WTC11 (cell line): ENCODE measurements at regions not wholly inside any gene's neighbourhood (a gene's known extent, or its start where the extent isn't known, plus 50 kb on each side); places are given as distances from the start of the nearest gene placed in this dataset.

ENCODE experiments used
- ATAC-seq: fragments of 200-7000 bp; cut with Tn5 transposase; 2 replicates; pipeline ENCODE4 v1.10.0; 2021; ENCODE audit warnings: mild to moderate bottlenecking, moderate library complexity
- CTCF ChIA-PET: fragments of 300-600 bp; sonication (Branson Sonifier 250); formaldehyde crosslinking; loops from one replicate; lab custom pipeline; 2021; ENCODE audit warnings: antibody characterized with exemption; lab: Charles Lee
- POLR2A ChIA-PET: fragments of 350-600 bp; sonication (Branson Sonifier 250); formaldehyde crosslinking; loops from one replicate; lab custom pipeline; 2021; ENCODE audit warnings: antibody characterized with exemption; lab: Charles Lee
- DNase-seq: peaks from one replicate; pipeline ENCODE4 v3.0.0; 2021; ENCODE audit warnings: low spot score
- H3K27ac Mint-ChIP-seq: 2 replicates; pipeline ENCODE4 v1.8.0; 2021; ENCODE audit warnings: mixed read lengths
- H3K27me3 Mint-ChIP-seq: 2 replicates; pipeline ENCODE4 v1.8.0; 2021; ENCODE audit warnings: low read depth, mild to moderate bottlenecking, moderate library complexity, mixed read lengths
- H3K36me3 Mint-ChIP-seq: 2 replicates; pipeline ENCODE4 v1.8.0; 2021; ENCODE audit warnings: mixed read lengths
- H3K4me1 Mint-ChIP-seq: 2 replicates; pipeline ENCODE4 v1.8.0; 2022; ENCODE audit warnings: mixed read lengths
- H3K4me3 Mint-ChIP-seq: 2 replicates; pipeline ENCODE4 v1.8.0; 2021; ENCODE audit warnings: mild to moderate bottlenecking, moderate library complexity, mixed read lengths
- H3K9me3 Mint-ChIP-seq: 2 replicates; pipeline ENCODE4 v1.8.0; 2021; ENCODE audit warnings: mixed read lengths
- ATF1 ChIP-seq: sonication (generic); formaldehyde crosslinking; IDR thresholded peaks from 2 replicates; pipeline ENCODE4 v1.8.1; 2023; ENCODE audit warnings: mild to moderate bottlenecking, moderate library complexity, missing genetic modification reagents
- EMX1 ChIP-seq: fragments of 250-450 bp; sonication (Bioruptor Pico); IDR thresholded peaks from 2 replicates; pipeline ENCODE4 v1.8.0; 2021; ENCODE audit warnings: mild to moderate bottlenecking
- ESRRA ChIP-seq: sonication (generic); formaldehyde crosslinking; IDR thresholded peaks from 2 replicates; pipeline ENCODE4 v1.8.1; 2022; ENCODE audit warnings: mild to moderate bottlenecking, missing genetic modification reagents, borderline replicate concordance
- FOXJ3 ChIP-seq: sonication (generic); formaldehyde crosslinking; IDR thresholded peaks from 2 replicates; pipeline ENCODE4 v1.9.0; 2021; ENCODE audit warnings: missing genetic modification reagents, mild to moderate bottlenecking, borderline replicate concordance
- FOXP1 ChIP-seq: sonication (generic); formaldehyde crosslinking; IDR thresholded peaks from 2 replicates; pipeline ENCODE4 v1.8.0; 2022; ENCODE audit warnings: missing genetic modification reagents, mild to moderate bottlenecking, moderate library complexity, borderline replicate concordance
- MXD4 ChIP-seq: fragments of 250-450 bp; sonication (Bioruptor Pico); IDR thresholded peaks from 2 replicates; pipeline ENCODE4 v1.8.0; 2021; ENCODE audit warnings: mild to moderate bottlenecking, moderate library complexity, borderline replicate concordance
- NFATC4 ChIP-seq: fragments of 250-450 bp; sonication (Bioruptor Pico); IDR thresholded peaks from 2 replicates; pipeline ENCODE4 v1.9.0; 2021; ENCODE audit warnings: mild to moderate bottlenecking
- NR2C2 ChIP-seq: sonication (generic); formaldehyde crosslinking; IDR thresholded peaks from 2 replicates; pipeline ENCODE4 v1.8.0; 2022; ENCODE audit warnings: mild to moderate bottlenecking, missing genetic modification reagents
- SMAD3 ChIP-seq: sonication (generic); formaldehyde crosslinking; IDR thresholded peaks from 2 replicates; pipeline ENCODE4 v1.8.0; 2022; ENCODE audit warnings: missing genetic modification reagents, mild to moderate bottlenecking, borderline replicate concordance
- SMAD4 ChIP-seq: sonication (generic); formaldehyde crosslinking; IDR thresholded peaks from 2 replicates; pipeline ENCODE4 v1.8.0; 2022; ENCODE audit warnings: mild to moderate bottlenecking, missing genetic modification reagents
- SOX15 ChIP-seq: fragments of 250-450 bp; sonication (Bioruptor Pico); IDR thresholded peaks from 2 replicates; pipeline ENCODE4 v1.9.0; 2021; ENCODE audit warnings: mild to moderate bottlenecking
- ZBTB21 ChIP-seq: sonication (generic); formaldehyde crosslinking; IDR thresholded peaks from 2 replicates; pipeline ENCODE4 v1.8.1; 2023; ENCODE audit warnings: mild to moderate bottlenecking, missing genetic modification reagents, borderline replicate concordance
- ZNF219 ChIP-seq: sonication (generic); formaldehyde crosslinking; IDR thresholded peaks from 2 replicates; pipeline ENCODE4 v1.8.0; 2023; ENCODE audit warnings: missing genetic modification reagents, mild to moderate bottlenecking, borderline replicate concordance
- ZNF317 ChIP-seq: sonication (generic); formaldehyde crosslinking; IDR thresholded peaks from 2 replicates; pipeline ENCODE4 v1.8.1; 2023; ENCODE audit warnings: low read depth, mild to moderate bottlenecking, moderate library complexity, missing genetic modification reagents, borderline replicate concordance
- TF ChIP-seq, protein P1 (sequence below): sonication (generic); formaldehyde crosslinking; IDR thresholded peaks from 2 replicates; pipeline ENCODE4 v1.8.0; 2023; ENCODE audit warnings: missing genetic modification reagents
- TF ChIP-seq, protein P2 (sequence below): sonication (generic); formaldehyde crosslinking; IDR thresholded peaks from 2 replicates; pipeline ENCODE4 v1.8.1; 2023; ENCODE audit warnings: mild to moderate bottlenecking, missing genetic modification reagents, borderline replicate concordance
- TF ChIP-seq, protein P3 (sequence below): sonication (generic); formaldehyde crosslinking; IDR thresholded peaks from 2 replicates; pipeline ENCODE4 v1.8.1; 2022; ENCODE audit warnings: low read depth, missing genetic modification reagents, borderline replicate concordance
- TF ChIP-seq, protein P4 (sequence below): fragments of 250-450 bp; sonication (Bioruptor Pico); IDR thresholded peaks from 2 replicates; pipeline ENCODE4 v2.1.2; 2022; ENCODE audit warnings: mild to moderate bottlenecking, moderate library complexity
- TF ChIP-seq, protein P5 (sequence below): sonication (generic); formaldehyde crosslinking; IDR thresholded peaks from 2 replicates; pipeline ENCODE4 v1.8.1; 2023; ENCODE audit warnings: mild to moderate bottlenecking, missing genetic modification reagents
- TF ChIP-seq, protein P6 (sequence below): sonication (generic); formaldehyde crosslinking; IDR thresholded peaks from 2 replicates; pipeline ENCODE4 v1.8.0; 2023; ENCODE audit warnings: missing genetic modification reagents, mild to moderate bottlenecking, borderline replicate concordance

DNA sequence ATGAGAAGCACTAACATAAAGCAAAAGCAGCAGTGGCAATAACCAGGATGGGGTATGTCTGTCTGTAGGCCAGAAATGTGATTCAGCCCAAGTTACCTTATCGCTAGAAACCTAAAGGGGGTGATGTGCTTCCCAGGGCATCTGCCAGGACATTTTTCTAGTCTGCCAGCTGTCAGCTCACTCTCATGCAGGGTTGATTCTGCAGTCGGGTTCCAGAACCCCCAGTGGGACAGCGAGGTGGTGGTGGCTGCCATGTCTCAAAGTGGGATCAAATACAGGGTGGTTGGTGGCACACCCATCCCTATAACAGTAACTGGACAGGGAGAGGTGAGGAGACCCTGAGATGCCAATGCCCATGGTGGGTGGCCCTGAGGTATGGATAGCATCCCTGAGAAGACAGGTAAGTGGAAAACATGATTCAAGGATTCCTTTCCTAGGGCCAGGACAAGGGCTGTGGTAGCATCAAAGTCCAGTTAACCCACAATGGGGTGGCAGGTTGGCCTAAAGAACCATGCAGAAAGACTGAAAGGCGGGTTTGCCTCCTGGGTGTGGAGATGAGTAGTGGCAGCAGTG lies 84.3 kb downstream of the TNFRSF13B start (continued):
- TF ChIP-seq, protein P1, sequence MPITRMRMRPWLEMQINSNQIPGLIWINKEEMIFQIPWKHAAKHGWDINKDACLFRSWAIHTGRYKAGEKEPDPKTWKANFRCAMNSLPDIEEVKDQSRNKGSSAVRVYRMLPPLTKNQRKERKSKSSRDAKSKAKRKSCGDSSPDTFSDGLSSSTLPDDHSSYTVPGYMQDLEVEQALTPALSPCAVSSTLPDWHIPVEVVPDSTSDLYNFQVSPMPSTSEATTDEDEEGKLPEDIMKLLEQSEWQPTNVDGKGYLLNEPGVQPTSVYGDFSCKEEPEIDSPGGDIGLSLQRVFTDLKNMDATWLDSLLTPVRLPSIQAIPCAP, result no peak
- TF ChIP-seq, protein P2, sequence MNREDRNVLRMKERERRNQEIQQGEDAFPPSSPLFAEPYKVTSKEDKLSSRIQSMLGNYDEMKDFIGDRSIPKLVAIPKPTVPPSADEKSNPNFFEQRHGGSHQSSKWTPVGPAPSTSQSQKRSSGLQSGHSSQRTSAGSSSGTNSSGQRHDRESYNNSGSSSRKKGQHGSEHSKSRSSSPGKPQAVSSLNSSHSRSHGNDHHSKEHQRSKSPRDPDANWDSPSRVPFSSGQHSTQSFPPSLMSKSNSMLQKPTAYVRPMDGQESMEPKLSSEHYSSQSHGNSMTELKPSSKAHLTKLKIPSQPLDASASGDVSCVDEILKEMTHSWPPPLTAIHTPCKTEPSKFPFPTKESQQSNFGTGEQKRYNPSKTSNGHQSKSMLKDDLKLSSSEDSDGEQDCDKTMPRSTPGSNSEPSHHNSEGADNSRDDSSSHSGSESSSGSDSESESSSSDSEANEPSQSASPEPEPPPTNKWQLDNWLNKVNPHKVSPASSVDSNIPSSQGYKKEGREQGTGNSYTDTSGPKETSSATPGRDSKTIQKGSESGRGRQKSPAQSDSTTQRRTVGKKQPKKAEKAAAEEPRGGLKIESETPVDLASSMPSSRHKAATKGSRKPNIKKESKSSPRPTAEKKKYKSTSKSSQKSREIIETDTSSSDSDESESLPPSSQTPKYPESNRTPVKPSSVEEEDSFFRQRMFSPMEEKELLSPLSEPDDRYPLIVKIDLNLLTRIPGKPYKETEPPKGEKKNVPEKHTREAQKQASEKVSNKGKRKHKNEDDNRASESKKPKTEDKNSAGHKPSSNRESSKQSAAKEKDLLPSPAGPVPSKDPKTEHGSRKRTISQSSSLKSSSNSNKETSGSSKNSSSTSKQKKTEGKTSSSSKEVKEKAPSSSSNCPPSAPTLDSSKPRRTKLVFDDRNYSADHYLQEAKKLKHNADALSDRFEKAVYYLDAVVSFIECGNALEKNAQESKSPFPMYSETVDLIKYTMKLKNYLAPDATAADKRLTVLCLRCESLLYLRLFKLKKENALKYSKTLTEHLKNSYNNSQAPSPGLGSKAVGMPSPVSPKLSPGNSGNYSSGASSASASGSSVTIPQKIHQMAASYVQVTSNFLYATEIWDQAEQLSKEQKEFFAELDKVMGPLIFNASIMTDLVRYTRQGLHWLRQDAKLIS (CRISPR knock-in tag), result no peak
- no peak for TF ChIP-seq NR2C2 (CRISPR knock-in tag)
- no peak for TF ChIP-seq ATF1
- TF ChIP-seq, all 79 proteins: peak for 0

DNA sequence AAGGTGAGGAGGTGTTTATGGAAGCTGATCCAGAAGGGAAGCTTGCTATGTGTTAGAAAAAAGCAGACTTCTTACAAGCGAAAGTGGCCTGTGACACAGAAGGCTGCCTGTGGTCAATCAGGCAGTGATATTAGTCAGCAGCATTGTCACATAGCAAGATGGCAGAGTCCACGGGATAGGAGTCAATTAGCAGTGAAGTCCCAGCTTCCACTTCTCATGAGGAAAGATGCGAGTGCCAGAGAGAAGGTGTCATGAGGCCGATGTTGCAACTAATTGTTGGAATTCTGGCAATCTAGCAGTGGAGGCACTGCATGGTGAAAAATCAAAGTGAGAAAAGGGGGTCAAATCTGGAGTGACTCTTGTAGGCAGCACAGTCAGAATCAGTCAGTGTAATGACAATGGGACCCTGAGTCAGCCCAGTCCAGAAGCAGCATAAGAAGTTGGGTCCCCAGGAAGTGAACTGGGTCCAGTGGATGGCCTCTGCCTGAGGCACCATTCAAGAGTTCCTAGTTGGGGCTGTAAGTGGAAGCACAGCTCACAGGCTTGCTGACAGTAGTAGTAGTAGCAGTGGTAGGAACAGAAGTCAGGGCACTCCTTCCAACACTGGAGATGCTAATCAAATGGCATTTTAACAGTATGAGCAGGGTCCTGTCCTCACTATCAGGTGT lies 85.1 kb downstream of the TNFRSF13B start:
- no peaks in the 10 kb centered on the region for H3K4me1 Mint-ChIP-seq
- H3K9me3 Mint-ChIP-seq, result no peaks in the 10 kb centered on the region
- H3K27ac Mint-ChIP-seq, result no peak overlapping the region
- CTCF ChIA-PET, result no interaction called here
- H3K4me3 Mint-ChIP-seq, result no peak overlapping the region
- DNase-seq (no peak), ATAC-seq (no peak)
- H3K36me3 Mint-ChIP-seq, result no peaks in the 10 kb centered on the region
- peaks cover 2% of the 10 kb centered on the region; the same call in 1 of the 2 replicates for H3K27me3 Mint-ChIP-seq
- POLR2A ChIA-PET, result no interaction called here
- TF ChIP-seq EMX1 (CRISPR knock-in tag) (no peak), SMAD4 (CRISPR knock-in tag) (no peak), ZBTB21 (CRISPR knock-in tag) (no peak), FOXJ3 (CRISPR knock-in tag) (no peak), ZNF219 (CRISPR knock-in tag) (no peak), MXD4 (CRISPR knock-in tag) (no peak), ZNF317 (no peak), SOX15 (no peak), SMAD3 (CRISPR knock-in tag) (no peak), NFATC4 (CRISPR knock-in tag) (no peak), FOXP1 (CRISPR knock-in tag) (no peak), ESRRA (CRISPR knock-in tag) (no peak)
- TF ChIP-seq, protein P3, sequence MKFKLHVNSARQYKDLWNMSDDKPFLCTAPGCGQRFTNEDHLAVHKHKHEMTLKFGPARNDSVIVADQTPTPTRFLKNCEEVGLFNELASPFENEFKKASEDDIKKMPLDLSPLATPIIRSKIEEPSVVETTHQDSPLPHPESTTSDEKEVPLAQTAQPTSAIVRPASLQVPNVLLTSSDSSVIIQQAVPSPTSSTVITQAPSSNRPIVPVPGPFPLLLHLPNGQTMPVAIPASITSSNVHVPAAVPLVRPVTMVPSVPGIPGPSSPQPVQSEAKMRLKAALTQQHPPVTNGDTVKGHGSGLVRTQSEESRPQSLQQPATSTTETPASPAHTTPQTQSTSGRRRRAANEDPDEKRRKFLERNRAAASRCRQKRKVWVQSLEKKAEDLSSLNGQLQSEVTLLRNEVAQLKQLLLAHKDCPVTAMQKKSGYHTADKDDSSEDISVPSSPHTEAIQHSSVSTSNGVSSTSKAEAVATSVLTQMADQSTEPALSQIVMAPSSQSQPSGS, result no peak
- TF ChIP-seq, protein P4, sequence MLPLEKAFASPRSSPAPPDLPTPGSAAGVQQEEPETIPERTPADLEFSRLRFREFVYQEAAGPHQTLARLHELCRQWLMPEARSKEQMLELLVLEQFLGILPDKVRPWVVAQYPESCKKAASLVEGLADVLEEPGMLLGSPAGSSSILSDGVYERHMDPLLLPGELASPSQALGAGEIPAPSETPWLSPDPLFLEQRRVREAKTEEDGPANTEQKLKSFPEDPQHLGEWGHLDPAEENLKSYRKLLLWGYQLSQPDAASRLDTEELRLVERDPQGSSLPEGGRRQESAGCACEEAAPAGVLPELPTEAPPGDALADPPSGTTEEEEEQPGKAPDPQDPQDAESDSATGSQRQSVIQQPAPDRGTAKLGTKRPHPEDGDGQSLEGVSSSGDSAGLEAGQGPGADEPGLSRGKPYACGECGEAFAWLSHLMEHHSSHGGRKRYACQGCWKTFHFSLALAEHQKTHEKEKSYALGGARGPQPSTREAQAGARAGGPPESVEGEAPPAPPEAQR, result no peak
- TF ChIP-seq, protein P5, sequence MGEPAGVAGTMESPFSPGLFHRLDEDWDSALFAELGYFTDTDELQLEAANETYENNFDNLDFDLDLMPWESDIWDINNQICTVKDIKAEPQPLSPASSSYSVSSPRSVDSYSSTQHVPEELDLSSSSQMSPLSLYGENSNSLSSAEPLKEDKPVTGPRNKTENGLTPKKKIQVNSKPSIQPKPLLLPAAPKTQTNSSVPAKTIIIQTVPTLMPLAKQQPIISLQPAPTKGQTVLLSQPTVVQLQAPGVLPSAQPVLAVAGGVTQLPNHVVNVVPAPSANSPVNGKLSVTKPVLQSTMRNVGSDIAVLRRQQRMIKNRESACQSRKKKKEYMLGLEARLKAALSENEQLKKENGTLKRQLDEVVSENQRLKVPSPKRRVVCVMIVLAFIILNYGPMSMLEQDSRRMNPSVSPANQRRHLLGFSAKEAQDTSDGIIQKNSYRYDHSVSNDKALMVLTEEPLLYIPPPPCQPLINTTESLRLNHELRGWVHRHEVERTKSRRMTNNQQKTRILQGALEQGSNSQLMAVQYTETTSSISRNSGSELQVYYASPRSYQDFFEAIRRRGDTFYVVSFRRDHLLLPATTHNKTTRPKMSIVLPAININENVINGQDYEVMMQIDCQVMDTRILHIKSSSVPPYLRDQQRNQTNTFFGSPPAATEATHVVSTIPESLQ (CRISPR knock-in tag), result no peak
- TF ChIP-seq, protein P6, sequence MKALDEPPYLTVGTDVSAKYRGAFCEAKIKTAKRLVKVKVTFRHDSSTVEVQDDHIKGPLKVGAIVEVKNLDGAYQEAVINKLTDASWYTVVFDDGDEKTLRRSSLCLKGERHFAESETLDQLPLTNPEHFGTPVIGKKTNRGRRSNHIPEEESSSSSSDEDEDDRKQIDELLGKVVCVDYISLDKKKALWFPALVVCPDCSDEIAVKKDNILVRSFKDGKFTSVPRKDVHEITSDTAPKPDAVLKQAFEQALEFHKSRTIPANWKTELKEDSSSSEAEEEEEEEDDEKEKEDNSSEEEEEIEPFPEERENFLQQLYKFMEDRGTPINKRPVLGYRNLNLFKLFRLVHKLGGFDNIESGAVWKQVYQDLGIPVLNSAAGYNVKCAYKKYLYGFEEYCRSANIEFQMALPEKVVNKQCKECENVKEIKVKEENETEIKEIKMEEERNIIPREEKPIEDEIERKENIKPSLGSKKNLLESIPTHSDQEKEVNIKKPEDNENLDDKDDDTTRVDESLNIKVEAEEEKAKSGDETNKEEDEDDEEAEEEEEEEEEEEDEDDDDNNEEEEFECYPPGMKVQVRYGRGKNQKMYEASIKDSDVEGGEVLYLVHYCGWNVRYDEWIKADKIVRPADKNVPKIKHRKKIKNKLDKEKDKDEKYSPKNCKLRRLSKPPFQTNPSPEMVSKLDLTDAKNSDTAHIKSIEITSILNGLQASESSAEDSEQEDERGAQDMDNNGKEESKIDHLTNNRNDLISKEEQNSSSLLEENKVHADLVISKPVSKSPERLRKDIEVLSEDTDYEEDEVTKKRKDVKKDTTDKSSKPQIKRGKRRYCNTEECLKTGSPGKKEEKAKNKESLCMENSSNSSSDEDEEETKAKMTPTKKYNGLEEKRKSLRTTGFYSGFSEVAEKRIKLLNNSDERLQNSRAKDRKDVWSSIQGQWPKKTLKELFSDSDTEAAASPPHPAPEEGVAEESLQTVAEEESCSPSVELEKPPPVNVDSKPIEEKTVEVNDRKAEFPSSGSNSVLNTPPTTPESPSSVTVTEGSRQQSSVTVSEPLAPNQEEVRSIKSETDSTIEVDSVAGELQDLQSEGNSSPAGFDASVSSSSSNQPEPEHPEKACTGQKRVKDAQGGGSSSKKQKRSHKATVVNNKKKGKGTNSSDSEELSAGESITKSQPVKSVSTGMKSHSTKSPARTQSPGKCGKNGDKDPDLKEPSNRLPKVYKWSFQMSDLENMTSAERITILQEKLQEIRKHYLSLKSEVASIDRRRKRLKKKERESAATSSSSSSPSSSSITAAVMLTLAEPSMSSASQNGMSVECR, result no peak
- TF ChIP-seq, protein P1, result no peak
